NB4 (cell line): ENCODE measurements at regions not wholly inside any gene's neighbourhood (a gene's known extent, or its start where the extent isn't known, plus 50 kb on each side); places are given as distances from the start of the nearest gene placed in this dataset.

Experiments
- MYC ChIP-seq: IDR thresholded peaks from 2 replicates; pipeline ENCODE4 v1.6.1; 2011; ENCODE audit warnings: low read depth, low read length
- POLR2A ChIP-seq: IDR thresholded peaks from 2 replicates; pipeline ENCODE4 v1.6.1; 2011; ENCODE audit warnings: mild to moderate bottlenecking; ENCODE audit not compliant: insufficient read length; ENCODE audit errors: extremely low read depth
- TF ChIP-seq, protein P1 (sequence below): IDR thresholded peaks from one replicate; pipeline ENCODE4 v1.5.1; 2012; ENCODE audit warnings: low read depth, low read length
- TF ChIP-seq, protein P2 (sequence below): IDR thresholded peaks from 2 replicates; pipeline ENCODE4 v1.6.1; 2011; ENCODE audit warnings: low read depth, low read length

DNA sequence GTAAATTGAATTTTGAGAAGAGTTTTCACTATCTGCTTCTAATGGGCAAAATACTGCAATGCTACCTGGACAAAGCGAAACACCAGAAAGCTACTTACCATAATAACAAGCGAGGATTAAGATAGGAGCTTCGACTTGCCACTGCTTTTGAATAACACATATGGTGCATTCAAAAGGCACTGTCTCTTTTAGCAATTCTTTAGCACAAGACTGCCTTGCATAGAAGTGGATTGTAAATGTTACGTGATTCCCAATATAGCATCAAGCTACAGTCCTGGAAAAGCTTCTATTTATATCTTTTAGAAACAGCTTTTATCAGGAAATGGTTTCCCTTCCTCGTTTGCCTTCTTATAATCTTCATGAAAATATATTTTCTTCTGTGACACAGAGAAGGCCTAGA lies 258.7 kb upstream of the PDE3A start:
- TF ChIP-seq POLR2A: no peak
- TF ChIP-seq, protein P1, sequence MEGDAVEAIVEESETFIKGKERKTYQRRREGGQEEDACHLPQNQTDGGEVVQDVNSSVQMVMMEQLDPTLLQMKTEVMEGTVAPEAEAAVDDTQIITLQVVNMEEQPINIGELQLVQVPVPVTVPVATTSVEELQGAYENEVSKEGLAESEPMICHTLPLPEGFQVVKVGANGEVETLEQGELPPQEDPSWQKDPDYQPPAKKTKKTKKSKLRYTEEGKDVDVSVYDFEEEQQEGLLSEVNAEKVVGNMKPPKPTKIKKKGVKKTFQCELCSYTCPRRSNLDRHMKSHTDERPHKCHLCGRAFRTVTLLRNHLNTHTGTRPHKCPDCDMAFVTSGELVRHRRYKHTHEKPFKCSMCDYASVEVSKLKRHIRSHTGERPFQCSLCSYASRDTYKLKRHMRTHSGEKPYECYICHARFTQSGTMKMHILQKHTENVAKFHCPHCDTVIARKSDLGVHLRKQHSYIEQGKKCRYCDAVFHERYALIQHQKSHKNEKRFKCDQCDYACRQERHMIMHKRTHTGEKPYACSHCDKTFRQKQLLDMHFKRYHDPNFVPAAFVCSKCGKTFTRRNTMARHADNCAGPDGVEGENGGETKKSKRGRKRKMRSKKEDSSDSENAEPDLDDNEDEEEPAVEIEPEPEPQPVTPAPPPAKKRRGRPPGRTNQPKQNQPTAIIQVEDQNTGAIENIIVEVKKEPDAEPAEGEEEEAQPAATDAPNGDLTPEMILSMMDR: no peak
- TF ChIP-seq, protein P2, sequence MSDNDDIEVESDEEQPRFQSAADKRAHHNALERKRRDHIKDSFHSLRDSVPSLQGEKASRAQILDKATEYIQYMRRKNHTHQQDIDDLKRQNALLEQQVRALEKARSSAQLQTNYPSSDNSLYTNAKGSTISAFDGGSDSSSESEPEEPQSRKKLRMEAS: no peak
- no peak for TF ChIP-seq MYC
